ENCODE measurements at regions not wholly inside any gene's neighbourhood (a gene's known extent, or its start where the extent isn't known, plus 50 kb on each side); places are given as distances from the start of the nearest gene placed in this dataset.

- TF ChIP-seq CTCF (conservative IDR thresholded peaks at IDR 0.05 in 1 of 2, IDR thresholded peaks at IDR 0.05 in 1 of 2; ENCODE audit: low read depth in 1 of 2, low read length in 2 of 2) (no peak), EZH2 (IDR thresholded peaks at IDR 0.05; ENCODE audit: low read length, missing control alignments) (no peak)
Measured at GRCh38 chr11:92687724-92688123, 281.7 kb upstream of the MTNR1B start.
